SKM-1 (cell line): ENCODE measurements at regions not wholly inside any gene's neighbourhood (a gene's known extent, or its start where the extent isn't known, plus 50 kb on each side); places are given as distances from the start of the nearest gene placed in this dataset.
"Not testable (repeated sequence)": the region's sequence is repeated elsewhere in the genome, so short reads cannot be mapped to it uniquely, and the experiment has no call there.

ENCODE experiments used
- DNase-seq: peaks from one replicate; lab custom pipeline; 2025; ENCODE audit not compliant: unreplicated experiment; lab: John Stamatoyannopoulos, UW

GRCh38 chr20:40889266-40889665 is 139.4 kb upstream of the TOP1 start:
- DNase-seq: not testable (repeated sequence)

- DNase-seq: no peak
These were observed 138.4 kb upstream of the TOP1 start for GRCh38 chr20:40890181-40890580.

- no peak for DNase-seq
These were observed 138.0 kb upstream of the TOP1 start for GRCh38 chr20:40890635-40891034.

GRCh38 chr20:40891351-40891750 is 137.3 kb upstream of the TOP1 start:
- no peak for DNase-seq

- no peak for DNase-seq
These were observed 136.0 kb upstream of the TOP1 start for GRCh38 chr20:40892642-40893041.

- no peak for DNase-seq
These were observed 134.9 kb upstream of the TOP1 start for GRCh38 chr20:40893610-40894236.

- no peak for DNase-seq
These were observed 134.4 kb upstream of the TOP1 start for GRCh38 chr20:40894237-40894630.

GRCh38 chr20:40895182-40895581 is 133.4 kb upstream of the TOP1 start:
- no peak for DNase-seq

GRCh38 chr20:40896814-40897700 is 131.6 kb upstream of the TOP1 start:
- no peak for DNase-seq

- DNase-seq: no peak
These were observed 129.3 kb upstream of the TOP1 start for GRCh38 chr20:40899344-40899743.

GRCh38 chr20:40900666-40901215 is 127.9 kb upstream of the TOP1 start:
- DNase-seq: no peak

GRCh38 chr20:40902661-40903060 is 126.0 kb upstream of the TOP1 start:
- DNase-seq: no peak

GRCh38 chr20:40908309-40908708 is 120.3 kb upstream of the TOP1 start:
- DNase-seq: no peak

- not testable (repeated sequence) for DNase-seq
These were observed 119.1 kb upstream of the TOP1 start for GRCh38 chr20:40909489-40909888.

GRCh38 chr20:40910436-40910835 is 118.2 kb upstream of the TOP1 start:
- DNase-seq: not testable (repeated sequence)

GRCh38 chr20:40911152-40911551 is 117.5 kb upstream of the TOP1 start:
- not testable (repeated sequence) for DNase-seq

- DNase-seq: no peak
These were observed 115.1 kb upstream of the TOP1 start for GRCh38 chr20:40913224-40914185.

- DNase-seq: no peak
These were observed 112.9 kb upstream of the TOP1 start for GRCh38 chr20:40915756-40916155.

- DNase-seq: no peak
These were observed 112.3 kb upstream of the TOP1 start for GRCh38 chr20:40916276-40916675.

- DNase-seq: no peak
These were observed 108.3 kb upstream of the TOP1 start for GRCh38 chr20:40920291-40920690.

GRCh38 chr20:40922865-40923264 is 105.8 kb upstream of the TOP1 start:
- no peak for DNase-seq
